ENCODE measurements at regions not wholly inside any gene's neighbourhood (a gene's known extent, or its start where the extent isn't known, plus 50 kb on each side); places are given as distances from the start of the nearest gene placed in this dataset.

DNA sequence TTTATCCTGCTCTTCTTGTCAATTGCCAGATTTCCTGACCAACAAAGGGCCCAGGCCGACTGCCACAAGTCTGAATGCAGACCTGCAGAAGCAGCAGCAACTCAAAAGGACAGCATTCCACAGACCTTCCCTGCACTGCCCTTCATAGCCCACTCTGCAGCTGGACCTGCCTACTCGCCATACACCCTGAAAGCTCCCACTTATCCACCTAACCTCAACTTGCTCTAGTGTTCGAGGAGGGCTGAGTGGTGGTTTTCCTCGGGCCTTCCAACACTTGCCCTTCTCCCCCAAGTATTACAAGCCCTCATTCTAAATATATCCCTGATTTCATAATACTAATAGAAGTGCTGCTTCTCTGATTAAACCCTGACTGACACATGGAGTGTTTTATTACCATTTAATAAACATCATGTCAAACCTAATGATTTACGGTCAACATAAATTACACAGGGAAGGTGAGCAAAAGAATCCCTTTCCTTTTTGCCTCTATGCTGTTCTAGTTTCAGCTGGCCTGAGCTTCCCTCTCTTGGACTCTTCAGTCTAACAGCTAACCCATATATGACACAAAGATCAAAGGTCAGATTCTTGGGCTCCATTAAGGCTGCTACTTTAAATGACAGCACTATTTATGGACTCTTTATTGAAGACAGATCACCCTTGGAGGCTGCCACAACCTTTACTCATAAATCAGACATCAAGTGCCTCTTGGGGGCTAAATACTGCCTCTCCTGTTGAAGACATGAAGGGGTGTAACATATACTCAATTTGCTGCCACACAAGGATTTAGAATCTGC lies 1546.9 kb upstream of the TMEM132C start:
- TF ChIP-seq, protein P1, sequence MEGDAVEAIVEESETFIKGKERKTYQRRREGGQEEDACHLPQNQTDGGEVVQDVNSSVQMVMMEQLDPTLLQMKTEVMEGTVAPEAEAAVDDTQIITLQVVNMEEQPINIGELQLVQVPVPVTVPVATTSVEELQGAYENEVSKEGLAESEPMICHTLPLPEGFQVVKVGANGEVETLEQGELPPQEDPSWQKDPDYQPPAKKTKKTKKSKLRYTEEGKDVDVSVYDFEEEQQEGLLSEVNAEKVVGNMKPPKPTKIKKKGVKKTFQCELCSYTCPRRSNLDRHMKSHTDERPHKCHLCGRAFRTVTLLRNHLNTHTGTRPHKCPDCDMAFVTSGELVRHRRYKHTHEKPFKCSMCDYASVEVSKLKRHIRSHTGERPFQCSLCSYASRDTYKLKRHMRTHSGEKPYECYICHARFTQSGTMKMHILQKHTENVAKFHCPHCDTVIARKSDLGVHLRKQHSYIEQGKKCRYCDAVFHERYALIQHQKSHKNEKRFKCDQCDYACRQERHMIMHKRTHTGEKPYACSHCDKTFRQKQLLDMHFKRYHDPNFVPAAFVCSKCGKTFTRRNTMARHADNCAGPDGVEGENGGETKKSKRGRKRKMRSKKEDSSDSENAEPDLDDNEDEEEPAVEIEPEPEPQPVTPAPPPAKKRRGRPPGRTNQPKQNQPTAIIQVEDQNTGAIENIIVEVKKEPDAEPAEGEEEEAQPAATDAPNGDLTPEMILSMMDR (IDR thresholded peaks at IDR 0.05; ENCODE audit: insufficient read depth, low read length) = no peak
- no peak for TF ChIP-seq POLR2AphosphoS5 (IDR thresholded peaks at IDR 0.05; ENCODE audit: low read depth)

Measured in HL-60 (cell line).